DLD1 (cell line): ENCODE measurements at regions not wholly inside any gene's neighbourhood (a gene's known extent, or its start where the extent isn't known, plus 50 kb on each side); places are given as distances from the start of the nearest gene placed in this dataset.
"Not testable (repeated sequence)": the region's sequence is repeated elsewhere in the genome, so short reads cannot be mapped to it uniquely, and the experiment has no call there.

Experiments
- in situ Hi-C: cut with HindIII; loops from 2 replicates; pipeline ENCODE4 v1.10.0; 2017; ENCODE audit warnings: low sequenced_read_pairs

DNA sequence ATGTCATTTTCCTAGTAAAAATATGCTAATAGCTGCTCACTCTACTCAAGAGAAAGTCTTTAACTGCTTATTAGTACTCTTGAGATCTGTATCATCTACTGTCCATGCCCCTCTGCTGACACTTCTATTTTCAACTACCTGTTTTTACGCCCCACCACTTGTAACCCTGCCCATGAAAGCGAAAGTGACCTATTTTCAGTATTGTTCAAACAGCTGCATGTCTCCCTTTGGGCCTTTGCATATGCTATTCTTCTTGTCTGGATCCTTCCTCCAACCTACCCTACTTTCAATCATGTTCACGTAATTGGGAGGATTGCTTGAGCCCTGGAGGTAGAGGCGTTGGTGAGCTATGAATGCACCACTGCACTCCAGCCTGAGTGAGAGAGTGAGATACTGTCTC, 1481.3 kb downstream of the GATA3 start:
- in situ Hi-C loops = no loop called here

DNA sequence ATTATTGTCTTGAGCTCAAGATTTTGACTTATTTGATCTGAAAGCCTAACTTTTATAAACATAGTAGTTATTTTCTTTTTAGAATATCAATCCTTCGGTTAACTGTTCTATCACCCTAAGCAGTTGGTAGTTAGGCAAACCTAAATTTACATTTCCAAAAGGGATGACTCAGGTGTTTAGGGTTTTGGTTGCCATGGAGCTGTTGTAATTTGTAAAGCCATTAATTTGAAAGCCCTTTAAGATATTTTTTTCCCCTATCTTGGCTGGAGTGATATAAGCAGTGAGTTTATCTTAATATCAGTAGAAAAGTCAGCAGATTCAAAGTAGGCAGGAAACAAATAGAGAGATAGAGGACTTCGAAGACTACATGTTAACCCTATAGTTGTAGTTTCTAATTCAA, 1472.6 kb upstream of the CELF2 start:
- in situ Hi-C loops = no loop called here

- in situ Hi-C loops = no loop called here
Observed at GRCh38 chr10:9547936-9548904, 1469.5 kb upstream of the CELF2 start.

DNA sequence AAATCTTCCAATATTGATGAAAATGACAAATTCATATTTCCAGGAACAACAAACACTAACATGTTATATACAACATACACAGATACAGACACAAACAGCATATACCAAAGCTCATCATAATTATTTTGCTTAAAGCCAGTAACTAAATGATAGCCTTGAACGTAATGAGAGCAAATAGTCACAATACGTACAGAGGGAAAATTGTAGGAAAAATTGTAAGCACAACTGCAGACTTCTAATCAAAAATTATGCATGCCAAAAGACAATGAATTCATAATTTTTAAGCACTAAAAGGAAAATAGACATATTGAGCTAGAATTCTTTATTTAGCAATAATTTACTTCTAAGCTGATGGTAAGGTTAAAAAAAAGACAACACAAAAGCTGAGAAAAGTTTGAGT, 1466.9 kb upstream of the CELF2 start:
- in situ Hi-C loops = no loop called here

- in situ Hi-C loops = no loop called here
Observed at GRCh38 chr10:9554321-9554720, 1463.4 kb upstream of the CELF2 start.

- in situ Hi-C loops = no loop called here
Observed at GRCh38 chr10:9560976-9561375, 1456.7 kb upstream of the CELF2 start.

DNA sequence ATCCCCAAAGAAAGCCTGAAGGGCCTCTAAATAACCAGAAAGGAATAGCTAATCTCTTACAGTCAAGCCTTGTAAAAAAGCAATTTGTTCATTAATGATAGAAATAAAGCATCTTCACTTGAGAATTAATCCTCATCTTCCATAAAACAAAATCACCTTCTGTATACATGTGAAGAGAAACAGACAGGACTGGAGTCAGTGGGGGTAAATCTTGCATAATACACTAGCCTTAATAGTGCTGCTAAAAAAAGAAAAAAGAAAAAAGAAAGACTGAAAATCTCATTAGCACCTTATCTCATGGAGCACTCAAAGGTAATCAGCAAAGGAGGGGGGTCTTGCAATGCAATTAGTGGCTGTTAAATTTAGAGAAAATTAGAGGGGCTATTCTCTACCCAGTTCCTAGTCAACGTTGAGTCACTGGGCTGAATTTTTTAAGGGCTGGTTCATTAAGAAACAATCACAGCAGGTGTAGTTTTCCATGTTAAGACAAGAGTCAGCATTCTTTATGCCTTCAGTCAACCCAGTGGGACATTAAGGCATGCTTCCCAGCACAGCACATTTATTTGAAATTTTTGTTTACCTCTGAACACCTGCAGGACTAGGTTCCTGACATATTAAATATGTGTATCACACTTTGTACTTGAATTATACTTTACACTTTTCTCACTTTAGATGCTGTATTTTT, 1455.7 kb upstream of the CELF2 start:
- in situ Hi-C loops = no loop called here

GRCh38 chr10:9577746-9578145, 1439.9 kb upstream of the CELF2 start:
- in situ Hi-C loops = no loop called here

DNA sequence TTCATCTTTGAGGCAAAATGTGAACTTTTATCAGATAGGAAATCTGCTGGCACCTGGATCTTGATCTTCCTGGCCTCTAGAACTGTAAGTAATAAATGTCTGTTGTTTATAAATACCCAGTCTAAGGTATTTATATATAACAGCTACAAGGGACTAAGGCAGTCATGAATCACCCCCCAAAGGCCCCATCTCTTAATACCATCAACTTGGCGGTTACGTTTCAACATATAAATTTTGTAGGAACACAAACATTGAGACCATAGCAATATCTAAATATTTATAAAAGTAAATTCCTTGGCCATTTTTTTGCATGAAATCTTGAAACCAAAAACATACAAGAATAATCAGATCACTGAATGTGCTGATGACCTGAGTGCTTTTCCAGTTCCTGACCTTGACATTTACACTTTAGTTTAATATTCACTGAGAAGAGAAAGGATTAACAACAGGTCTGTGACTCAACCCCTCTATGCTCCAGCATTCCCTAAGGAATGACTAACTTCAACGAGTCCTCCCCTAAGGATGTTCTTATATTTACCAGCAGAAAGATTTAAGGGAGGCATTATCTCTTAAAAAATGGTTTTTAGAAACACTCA, 1438.5 kb upstream of the CELF2 start:
- in situ Hi-C loops = no loop called here

GRCh38 chr10:9582803-9583202, 1434.9 kb upstream of the CELF2 start:
- in situ Hi-C loops = not testable (repeated sequence)

DNA sequence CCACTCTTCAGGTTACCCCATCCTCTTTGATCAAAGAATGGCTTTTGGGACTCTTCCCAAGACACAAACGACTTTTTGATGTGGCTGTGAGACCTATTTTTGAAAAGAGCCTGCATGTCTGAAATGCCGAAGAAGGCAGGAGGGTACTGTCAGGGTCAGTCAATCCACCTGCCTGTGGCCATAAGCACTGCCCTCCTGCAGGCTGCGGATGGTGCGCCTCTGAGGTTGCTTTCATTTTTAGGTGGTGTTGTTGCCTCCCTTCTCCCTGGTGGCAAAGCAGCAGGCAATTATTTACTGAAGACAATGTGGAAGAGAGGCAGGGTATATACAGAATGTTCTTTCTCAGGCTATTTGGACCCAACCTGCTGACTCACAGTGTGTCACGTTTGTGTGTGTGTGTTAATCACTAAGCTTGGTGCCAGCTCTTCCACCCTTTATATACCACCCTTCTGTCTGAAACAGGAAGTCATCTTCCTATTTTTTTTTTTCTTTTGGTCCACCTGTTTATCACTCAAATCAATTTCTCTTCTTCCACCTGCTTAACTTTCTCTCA, 1421.2 kb upstream of the CELF2 start:
- in situ Hi-C loops = no loop called here

DNA sequence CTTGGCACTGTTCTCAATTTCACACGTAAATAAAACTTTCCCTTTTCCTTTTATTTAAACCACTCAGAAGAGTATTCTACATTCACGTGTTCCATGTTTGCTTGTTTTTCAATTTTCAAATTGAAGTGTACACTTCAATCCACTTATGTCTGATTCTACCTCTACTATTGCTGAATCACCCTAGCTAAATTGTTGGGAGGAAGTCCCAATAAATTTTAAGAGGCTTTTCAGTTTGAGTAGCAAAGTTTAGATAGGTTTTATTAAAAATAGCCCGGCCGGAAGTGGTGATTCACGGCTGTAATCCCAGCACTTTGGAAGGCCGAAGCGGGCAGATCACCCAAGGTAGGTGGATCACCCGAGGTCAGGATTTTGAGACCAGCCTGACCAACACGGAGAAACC, 1414.7 kb upstream of the CELF2 start:
- in situ Hi-C loops = no loop called here

GRCh38 chr10:9603972-9604371, 1413.7 kb upstream of the CELF2 start:
- in situ Hi-C loops = no loop called here

GRCh38 chr10:9605231-9605630, 1412.4 kb upstream of the CELF2 start:
- in situ Hi-C loops = no loop called here

GRCh38 chr10:9608602-9609001, 1409.1 kb upstream of the CELF2 start:
- in situ Hi-C loops = no loop called here

- in situ Hi-C loops = no loop called here
Observed at GRCh38 chr10:9613338-9614075, 1404.2 kb upstream of the CELF2 start.

- in situ Hi-C loops = no loop called here
Observed at GRCh38 chr10:9615189-9615588, 1402.5 kb upstream of the CELF2 start.

GRCh38 chr10:9621216-9621615, 1396.5 kb upstream of the CELF2 start:
- in situ Hi-C loops = no loop called here

DNA sequence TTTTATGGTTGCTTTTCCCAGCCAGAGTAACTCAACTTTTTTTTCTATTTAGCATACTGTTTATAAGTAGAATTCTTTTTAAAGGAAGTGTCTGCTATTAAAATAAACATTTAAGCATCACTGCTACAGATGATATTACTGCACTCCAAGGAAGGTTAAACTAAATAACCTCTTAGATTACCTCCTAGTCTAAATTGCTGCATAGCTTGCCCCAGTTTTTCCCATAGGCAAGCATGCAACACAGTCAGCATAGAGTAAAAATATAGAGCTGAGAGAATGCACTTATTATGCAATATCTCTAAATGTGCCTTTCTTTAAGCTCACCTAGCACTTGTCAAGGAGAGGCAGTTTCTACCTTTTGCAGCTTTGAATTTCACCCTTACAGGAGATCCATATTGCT, 1392.4 kb upstream of the CELF2 start:
- in situ Hi-C loops = no loop called here

- in situ Hi-C loops = no loop called here
Observed at GRCh38 chr10:9634466-9634865, 1383.2 kb upstream of the CELF2 start.

DNA sequence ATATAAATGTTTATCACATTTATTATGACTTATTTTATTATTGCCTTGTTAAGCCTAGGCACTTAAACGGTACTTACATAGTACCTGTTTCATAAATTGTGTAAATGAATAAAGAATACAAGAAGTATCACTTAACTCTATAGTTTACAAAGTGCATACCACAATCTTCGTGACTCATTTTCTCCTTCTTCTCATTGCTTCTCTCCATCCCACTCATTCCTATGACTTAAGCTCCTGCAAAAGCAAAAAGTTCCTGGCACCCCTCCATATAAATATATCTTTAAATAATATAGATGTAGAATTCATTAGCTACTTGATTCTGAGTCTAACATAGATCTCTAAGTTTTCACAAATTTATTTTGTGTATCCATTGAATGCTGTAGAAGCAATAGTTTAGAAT, 1382.0 kb upstream of the CELF2 start:
- in situ Hi-C loops = no loop called here
